SU-DHL-6 (cell line): ENCODE measurements at regions not wholly inside any gene's neighbourhood (a gene's known extent, or its start where the extent isn't known, plus 50 kb on each side); places are given as distances from the start of the nearest gene placed in this dataset.

ENCODE experiments used
- EZH2phosphoT487 ChIP-seq: fragments of 200-600 bp; sonication (generic), shearing (Covaris generic); conservative IDR thresholded peaks from 2 replicates; pipeline ENCODE4 v1.6.1; 2018; ENCODE audit warnings: mild to moderate bottlenecking, antibody characterized with exemption, low read length, moderate library complexity, mixed read lengths
- TF ChIP-seq, protein P1 (sequence below): fragments of 200-600 bp; sonication (generic); IDR thresholded peaks from one replicate; pipeline ENCODE4 v1.5.1; 2017; ENCODE audit warnings: antibody characterized with exemption, mild to moderate bottlenecking, low read length, moderate library complexity; ENCODE audit not compliant: insufficient read depth, poor library complexity, severe bottlenecking

DNA sequence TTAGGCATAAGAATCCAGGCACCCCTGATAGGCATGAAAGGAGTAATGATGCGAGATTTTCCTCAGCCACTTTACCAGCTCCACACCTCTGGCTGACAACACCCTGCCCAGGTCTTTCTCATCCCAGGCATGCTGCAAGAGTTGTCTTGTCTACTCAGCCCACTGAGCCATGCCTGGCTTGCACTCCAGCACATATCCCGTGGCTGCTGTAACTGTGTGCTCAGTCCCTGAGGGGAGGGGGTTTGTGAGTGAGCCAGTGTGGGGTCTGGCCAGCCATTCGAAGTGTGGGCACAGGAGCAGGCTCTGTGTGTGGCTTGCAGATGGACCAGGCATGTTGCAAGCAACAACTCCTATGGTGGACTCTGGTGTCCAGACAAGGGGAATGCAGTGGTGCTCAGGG lies 529.6 kb downstream of the ADGRL2 start:
- TF ChIP-seq, protein P1, sequence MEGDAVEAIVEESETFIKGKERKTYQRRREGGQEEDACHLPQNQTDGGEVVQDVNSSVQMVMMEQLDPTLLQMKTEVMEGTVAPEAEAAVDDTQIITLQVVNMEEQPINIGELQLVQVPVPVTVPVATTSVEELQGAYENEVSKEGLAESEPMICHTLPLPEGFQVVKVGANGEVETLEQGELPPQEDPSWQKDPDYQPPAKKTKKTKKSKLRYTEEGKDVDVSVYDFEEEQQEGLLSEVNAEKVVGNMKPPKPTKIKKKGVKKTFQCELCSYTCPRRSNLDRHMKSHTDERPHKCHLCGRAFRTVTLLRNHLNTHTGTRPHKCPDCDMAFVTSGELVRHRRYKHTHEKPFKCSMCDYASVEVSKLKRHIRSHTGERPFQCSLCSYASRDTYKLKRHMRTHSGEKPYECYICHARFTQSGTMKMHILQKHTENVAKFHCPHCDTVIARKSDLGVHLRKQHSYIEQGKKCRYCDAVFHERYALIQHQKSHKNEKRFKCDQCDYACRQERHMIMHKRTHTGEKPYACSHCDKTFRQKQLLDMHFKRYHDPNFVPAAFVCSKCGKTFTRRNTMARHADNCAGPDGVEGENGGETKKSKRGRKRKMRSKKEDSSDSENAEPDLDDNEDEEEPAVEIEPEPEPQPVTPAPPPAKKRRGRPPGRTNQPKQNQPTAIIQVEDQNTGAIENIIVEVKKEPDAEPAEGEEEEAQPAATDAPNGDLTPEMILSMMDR: no peak
- no peak for TF ChIP-seq EZH2phosphoT487
